ENCODE measurements at regions not wholly inside any gene's neighbourhood (a gene's known extent, or its start where the extent isn't known, plus 50 kb on each side); places are given as distances from the start of the nearest gene placed in this dataset.

DNA sequence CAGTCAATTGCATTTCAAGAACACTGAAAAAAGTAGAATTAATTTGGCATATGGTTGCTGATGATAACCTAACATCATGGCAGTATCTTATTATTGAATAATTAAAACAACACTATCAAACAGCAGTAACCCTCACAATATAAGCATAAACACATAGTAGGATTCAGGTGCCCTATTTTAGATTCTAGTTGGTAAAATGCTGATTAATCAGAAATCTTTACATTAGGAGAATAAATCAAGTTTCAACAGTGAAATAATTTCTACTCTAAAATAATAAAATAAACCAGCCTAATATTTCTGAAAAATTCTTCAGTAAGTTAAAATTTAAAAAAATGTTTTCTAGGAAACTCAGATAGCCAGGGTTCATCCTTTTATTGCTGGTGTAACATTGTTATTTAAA is 76.4 kb upstream of the NUDT12 start:
- TF ChIP-seq, protein P1, sequence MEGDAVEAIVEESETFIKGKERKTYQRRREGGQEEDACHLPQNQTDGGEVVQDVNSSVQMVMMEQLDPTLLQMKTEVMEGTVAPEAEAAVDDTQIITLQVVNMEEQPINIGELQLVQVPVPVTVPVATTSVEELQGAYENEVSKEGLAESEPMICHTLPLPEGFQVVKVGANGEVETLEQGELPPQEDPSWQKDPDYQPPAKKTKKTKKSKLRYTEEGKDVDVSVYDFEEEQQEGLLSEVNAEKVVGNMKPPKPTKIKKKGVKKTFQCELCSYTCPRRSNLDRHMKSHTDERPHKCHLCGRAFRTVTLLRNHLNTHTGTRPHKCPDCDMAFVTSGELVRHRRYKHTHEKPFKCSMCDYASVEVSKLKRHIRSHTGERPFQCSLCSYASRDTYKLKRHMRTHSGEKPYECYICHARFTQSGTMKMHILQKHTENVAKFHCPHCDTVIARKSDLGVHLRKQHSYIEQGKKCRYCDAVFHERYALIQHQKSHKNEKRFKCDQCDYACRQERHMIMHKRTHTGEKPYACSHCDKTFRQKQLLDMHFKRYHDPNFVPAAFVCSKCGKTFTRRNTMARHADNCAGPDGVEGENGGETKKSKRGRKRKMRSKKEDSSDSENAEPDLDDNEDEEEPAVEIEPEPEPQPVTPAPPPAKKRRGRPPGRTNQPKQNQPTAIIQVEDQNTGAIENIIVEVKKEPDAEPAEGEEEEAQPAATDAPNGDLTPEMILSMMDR (IDR thresholded peaks at IDR 0.05; ENCODE audit: low read depth, low read length), result no peak
- no peak for TF ChIP-seq EZH2phosphoT487 (IDR thresholded peaks at IDR 0.05; ENCODE audit: low read depth)
